ENCODE measurements at regions not wholly inside any gene's neighbourhood (a gene's known extent, or its start where the extent isn't known, plus 50 kb on each side); places are given as distances from the start of the nearest gene placed in this dataset.

DNA sequence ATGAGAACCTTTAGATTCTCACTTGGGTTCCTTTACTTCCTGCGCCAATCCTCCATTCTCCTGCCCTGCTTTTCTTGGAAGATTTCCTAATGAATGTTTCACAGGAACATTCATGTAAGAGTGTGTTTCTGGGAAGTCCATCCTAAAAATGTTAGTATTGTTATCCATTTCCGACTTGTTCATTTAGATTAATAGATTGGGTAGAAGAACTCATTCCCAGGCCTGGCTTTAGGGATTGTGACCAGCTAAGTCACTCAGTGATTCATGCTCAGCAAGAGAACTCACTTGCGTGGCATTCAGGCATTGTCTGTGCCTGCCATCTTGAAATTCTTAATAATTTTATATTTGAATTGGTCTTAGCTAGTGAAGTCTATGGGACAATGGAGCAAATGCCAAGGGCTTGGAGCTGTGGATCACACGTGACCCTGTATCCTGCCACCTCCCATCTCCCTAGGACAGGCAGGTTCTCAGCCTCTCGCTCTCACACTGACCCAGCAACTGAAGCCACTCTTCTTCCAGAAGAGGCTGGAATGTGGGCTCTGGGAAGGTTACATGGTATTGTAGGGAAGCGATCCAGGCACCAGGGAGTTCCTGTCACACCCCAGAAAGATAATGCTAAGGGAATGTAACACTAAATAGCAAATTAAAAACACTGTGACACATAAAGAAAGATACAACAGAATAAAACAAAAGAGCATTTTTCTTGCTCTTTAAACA lies 562.1 kb downstream of the TMA16 start:
- Mint-ChIP-seq H3K9me3 (no peaks in the 10 kb centered on the region), H3K4me3 (no peak overlapping the region), H3K27ac (no peak overlapping the region), H3K27me3 (ENCODE audit: insufficient read depth, low read depth) (no peaks in the 10 kb centered on the region), H3K36me3 (no peaks in the 10 kb centered on the region), H3K4me1 (no peaks in the 10 kb centered on the region)
- H4K20me1 ChIP-seq (ENCODE audit: low read depth): no peaks in the 10 kb centered on the region
- no peak for DNase-seq (ENCODE audit: low spot score)
- H3F3A ChIP-seq (ENCODE audit: low read depth): no peaks in the 10 kb centered on the region
- TF ChIP-seq EZH2 (IDR thresholded peaks at IDR 0.05): no peak
- TF ChIP-seq, protein P1, sequence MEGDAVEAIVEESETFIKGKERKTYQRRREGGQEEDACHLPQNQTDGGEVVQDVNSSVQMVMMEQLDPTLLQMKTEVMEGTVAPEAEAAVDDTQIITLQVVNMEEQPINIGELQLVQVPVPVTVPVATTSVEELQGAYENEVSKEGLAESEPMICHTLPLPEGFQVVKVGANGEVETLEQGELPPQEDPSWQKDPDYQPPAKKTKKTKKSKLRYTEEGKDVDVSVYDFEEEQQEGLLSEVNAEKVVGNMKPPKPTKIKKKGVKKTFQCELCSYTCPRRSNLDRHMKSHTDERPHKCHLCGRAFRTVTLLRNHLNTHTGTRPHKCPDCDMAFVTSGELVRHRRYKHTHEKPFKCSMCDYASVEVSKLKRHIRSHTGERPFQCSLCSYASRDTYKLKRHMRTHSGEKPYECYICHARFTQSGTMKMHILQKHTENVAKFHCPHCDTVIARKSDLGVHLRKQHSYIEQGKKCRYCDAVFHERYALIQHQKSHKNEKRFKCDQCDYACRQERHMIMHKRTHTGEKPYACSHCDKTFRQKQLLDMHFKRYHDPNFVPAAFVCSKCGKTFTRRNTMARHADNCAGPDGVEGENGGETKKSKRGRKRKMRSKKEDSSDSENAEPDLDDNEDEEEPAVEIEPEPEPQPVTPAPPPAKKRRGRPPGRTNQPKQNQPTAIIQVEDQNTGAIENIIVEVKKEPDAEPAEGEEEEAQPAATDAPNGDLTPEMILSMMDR (IDR thresholded peaks at IDR 0.05): no peak
- no peak for TF ChIP-seq EZH2phosphoT487 (IDR thresholded peaks at IDR 0.05)
- no peak overlapping the region for H3K4me3 ChIP-seq
- no peak overlapping the region for H2AFZ ChIP-seq (replicated peaks)
- H3K36me3 ChIP-seq: no peaks in the 10 kb centered on the region
- H3K79me2 ChIP-seq (ENCODE audit: low read depth): no peaks in the 10 kb centered on the region
- H3K9me3 ChIP-seq (ENCODE audit: low read depth): no peaks in the 10 kb centered on the region
- no peak overlapping the region for H3K27ac ChIP-seq
- H3K27me3 ChIP-seq: no peaks in the 10 kb centered on the region
- no peak overlapping the region for H3K4me2 ChIP-seq
- H3K9ac ChIP-seq: no peak overlapping the region
- H3K4me1 ChIP-seq: no peaks in the 10 kb centered on the region

DNA sequence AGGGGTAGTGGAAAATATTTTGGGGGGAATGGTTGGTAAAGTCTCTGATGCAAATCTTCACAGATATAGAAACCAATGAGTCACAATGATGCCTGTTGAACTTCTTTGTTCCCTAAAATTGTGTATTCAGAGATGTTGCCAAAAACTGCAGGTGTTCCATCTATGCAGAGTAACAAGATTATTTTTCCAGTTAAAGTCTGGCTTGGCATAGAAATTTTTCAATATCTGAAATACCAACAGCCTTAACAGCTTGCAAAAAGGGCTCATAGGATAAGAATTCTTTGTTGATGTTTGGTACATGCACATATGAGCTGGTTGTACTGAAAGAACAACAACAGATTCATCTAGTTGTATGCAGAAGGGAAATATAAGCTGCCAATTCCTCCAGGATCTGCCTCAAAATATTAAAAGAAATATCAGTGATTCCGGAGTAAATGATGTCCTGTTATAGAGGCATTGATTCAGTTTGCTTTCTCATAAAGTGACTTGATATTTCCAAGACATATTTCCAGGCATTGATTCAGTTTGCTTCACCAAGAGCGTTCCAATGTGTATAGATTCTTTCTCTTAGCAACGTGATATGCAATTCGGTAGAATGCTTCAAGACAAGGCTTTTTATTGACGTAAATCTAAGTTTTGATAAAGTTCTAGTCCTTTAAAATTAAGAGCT lies 564.4 kb downstream of the TMA16 start:
- no peak overlapping the region for H3K27ac Mint-ChIP-seq
- H3K27ac ChIP-seq: no peak overlapping the region
- no peaks in the 10 kb centered on the region for H3F3A ChIP-seq (ENCODE audit: low read depth)
- H3K9me3 Mint-ChIP-seq: peaks cover 1% of the 10 kb centered on the region
- no peak overlapping the region for H2AFZ ChIP-seq (replicated peaks)
- no peaks in the 10 kb centered on the region for H3K36me3 ChIP-seq
- no peaks in the 10 kb centered on the region for H3K4me1 ChIP-seq
- H3K4me3 Mint-ChIP-seq: no peak overlapping the region
- H3K9me3 ChIP-seq (ENCODE audit: low read depth): no peaks in the 10 kb centered on the region
- no peaks in the 10 kb centered on the region for H3K27me3 Mint-ChIP-seq (ENCODE audit: insufficient read depth, low read depth)
- no peaks in the 10 kb centered on the region for H3K4me1 Mint-ChIP-seq
- no peaks in the 10 kb centered on the region for H3K79me2 ChIP-seq (ENCODE audit: low read depth)
- no peak for DNase-seq (ENCODE audit: low spot score)
- H3K36me3 Mint-ChIP-seq: no peaks in the 10 kb centered on the region
- H3K4me3 ChIP-seq: no peak overlapping the region
- no peaks in the 10 kb centered on the region for H4K20me1 ChIP-seq (ENCODE audit: low read depth)
- H3K27me3 ChIP-seq: no peaks in the 10 kb centered on the region
- no peak overlapping the region for H3K9ac ChIP-seq
- H3K4me2 ChIP-seq: no peak overlapping the region
- TF ChIP-seq, protein P1 (IDR thresholded peaks at IDR 0.05): no peak
- TF ChIP-seq EZH2 (IDR thresholded peaks at IDR 0.05) (no peak), EZH2phosphoT487 (IDR thresholded peaks at IDR 0.05) (no peak)

DNA sequence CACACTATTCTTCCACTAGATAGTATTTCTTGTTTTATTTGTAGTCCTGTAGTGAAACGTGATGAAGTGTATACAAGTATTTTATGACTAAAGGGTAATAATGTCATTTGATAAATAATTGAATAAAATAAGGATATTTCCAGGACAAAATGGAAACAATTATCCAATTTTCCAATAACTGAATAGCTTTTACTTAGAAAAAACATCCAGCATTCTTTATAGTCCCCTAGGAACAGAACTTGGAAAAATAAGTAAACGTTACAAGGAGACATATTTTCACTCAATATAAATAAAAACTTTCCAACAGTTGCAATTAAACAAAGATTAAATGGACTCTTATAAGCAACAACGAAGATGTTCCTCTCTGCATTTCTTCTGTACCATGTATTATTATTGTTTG lies 566.0 kb downstream of the TMA16 start:
- TF ChIP-seq EZH2phosphoT487 (IDR thresholded peaks at IDR 0.05) (no peak), EZH2 (IDR thresholded peaks at IDR 0.05) (no peak)
- Histone ChIP-seq H3K4me1 (no peaks in the 10 kb centered on the region), H3F3A (ENCODE audit: low read depth) (no peaks in the 10 kb centered on the region), H3K27me3 (no peaks in the 10 kb centered on the region), H3K27ac (no peak overlapping the region), H4K20me1 (ENCODE audit: low read depth) (no peaks in the 10 kb centered on the region), H3K4me2 (no peak overlapping the region), H3K4me3 (no peak overlapping the region), H3K9me3 (ENCODE audit: low read depth) (no peaks in the 10 kb centered on the region), H3K36me3 (no peaks in the 10 kb centered on the region), H2AFZ (replicated peaks) (no peak overlapping the region), H3K79me2 (ENCODE audit: low read depth) (no peaks in the 10 kb centered on the region), H3K9ac (no peak overlapping the region)
- peaks cover 5% of the 10 kb centered on the region for H3K9me3 Mint-ChIP-seq
- H3K36me3 Mint-ChIP-seq: no peaks in the 10 kb centered on the region
- no peak for DNase-seq (ENCODE audit: low spot score)
- H3K27me3 Mint-ChIP-seq (ENCODE audit: insufficient read depth, low read depth): no peaks in the 10 kb centered on the region
- H3K4me1 Mint-ChIP-seq: no peaks in the 10 kb centered on the region
- no peak overlapping the region for H3K27ac Mint-ChIP-seq
- H3K4me3 Mint-ChIP-seq: no peak overlapping the region

DNA sequence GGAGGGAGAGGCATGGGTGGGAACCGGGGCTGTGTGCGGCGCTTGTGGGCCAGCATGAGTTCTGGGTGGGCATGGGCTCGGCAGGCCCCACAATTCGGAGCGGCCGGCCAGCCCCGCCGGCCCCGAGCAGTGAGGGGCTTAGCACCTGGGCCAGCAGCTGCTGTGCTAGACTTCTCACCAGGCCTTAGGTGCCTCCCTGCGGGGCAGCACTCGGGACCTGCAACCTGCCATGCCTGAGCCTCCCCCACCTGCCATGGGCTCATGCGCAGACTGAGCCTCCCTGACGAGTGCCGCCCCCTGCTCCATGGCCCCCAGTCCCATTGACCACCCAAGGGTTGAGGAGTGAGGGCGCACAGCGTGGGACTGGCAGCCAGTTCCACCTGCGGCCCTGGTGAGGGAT lies 573.9 kb downstream of the TMA16 start:
- TF ChIP-seq, protein P1 (IDR thresholded peaks at IDR 0.05): no peak
- TF ChIP-seq EZH2 (IDR thresholded peaks at IDR 0.05): no peak
- no peak for TF ChIP-seq EZH2phosphoT487 (IDR thresholded peaks at IDR 0.05)
- Mint-ChIP-seq H3K27ac (no peak overlapping the region), H3K27me3 (ENCODE audit: insufficient read depth, low read depth) (no peaks in the 10 kb centered on the region), H3K9me3 (peaks cover 21% of the 10 kb centered on the region), H3K4me3 (no peak overlapping the region), H3K4me1 (peaks cover 3% of the 10 kb centered on the region), H3K36me3 (no peaks in the 10 kb centered on the region)
- H3F3A ChIP-seq (ENCODE audit: low read depth): no peaks in the 10 kb centered on the region
- H3K4me1 ChIP-seq: peaks cover 4% of the 10 kb centered on the region
- no peak overlapping the region for H3K4me2 ChIP-seq
- no peak overlapping the region for H3K27ac ChIP-seq
- no peak overlapping the region for H3K4me3 ChIP-seq
- H3K79me2 ChIP-seq (ENCODE audit: low read depth): no peaks in the 10 kb centered on the region
- H3K9ac ChIP-seq: no peak overlapping the region
- no peak for DNase-seq (ENCODE audit: low spot score)
- no peak overlapping the region for H2AFZ ChIP-seq (replicated peaks)
- H3K36me3 ChIP-seq: no peaks in the 10 kb centered on the region
- H4K20me1 ChIP-seq (ENCODE audit: low read depth): no peaks in the 10 kb centered on the region
- H3K27me3 ChIP-seq: no peaks in the 10 kb centered on the region
- H3K9me3 ChIP-seq (ENCODE audit: low read depth): peaks cover 3% of the 10 kb centered on the region
